Ovary (tissue), 7 donors: ENCODE measurements at regions not wholly inside any gene's neighbourhood (a gene's known extent, or its start where the extent isn't known, plus 50 kb on each side); places are given as distances from the start of the nearest gene placed in this dataset.

Experiments used
- DNase-seq, 5 donors: peaks; one replicate each; pipeline ENCODE4 v3.0.0-alpha.2; 2019 to 2020
- H3K27ac ChIP-seq, 2 donors: fragments of 200-600 bp; one replicate each; pipeline versions ENCODE4 v1.5.1 to v1.8.0; 2019 to 2022
- H3K27me3 ChIP-seq: fragments of 200-600 bp; one replicate; pipeline ENCODE4 v1.8.0; 2022
- H3K36me3 ChIP-seq: fragments of 200-600 bp; sonication (generic); one replicate; pipeline ENCODE4 v1.5.1; 2019
- H3K4me1 ChIP-seq: one replicate; pipeline ENCODE4 v1.8.1; 2013; ENCODE audit warnings: mild to moderate bottlenecking, moderate library complexity; ENCODE audit not compliant: insufficient read depth
- H3K4me3 ChIP-seq: fragments of 200-600 bp; sonication (generic); one replicate; pipeline ENCODE4 v1.5.1; 2017
- H3K9me3 ChIP-seq, 2 donors: fragments of 200-600 bp in 1 of 2; sonication (generic) in 1 of 2; one replicate each; pipeline versions ENCODE4 v1.5.1 to v1.8.1; 2013 to 2019; ENCODE audit warnings: mild to moderate bottlenecking in 1 of 2, moderate library complexity in 1 of 2
- CTCF ChIP-seq, 3 donors: fragments of 450-650 bp in 2 of 3; fragments of 200-600 bp in 1 of 3; IDR thresholded peaks; one replicate each; pipeline versions ENCODE4 v1.5.1 to v1.8.0; 2016 to 2022; ENCODE audit warnings: antibody characterized with exemption in 3 of 3, mild to moderate bottlenecking in 1 of 3
- EP300 ChIP-seq: sonication (generic); formaldehyde crosslinking; IDR thresholded peaks from one replicate; pipeline ENCODE4 v1.6.1; 2017; ENCODE audit warnings: antibody characterized with exemption
- POLR2A ChIP-seq: fragments of 450-650 bp; IDR thresholded peaks from one replicate; pipeline ENCODE4 v1.6.1; 2017; ENCODE audit warnings: antibody characterized with exemption, mild to moderate bottlenecking, moderate library complexity
- WGBS, 3 donors: extraction: QIAGEN DNeasy Blood & Tissue Kit in 1 of 3; methylation state at CpG; one replicate each; pipeline versions ENCODE4 v1.1.5 to v1.1.7; 2013 to 2017; 5-methylcytosine and 5-hydroxymethylcytosine counted together
- intact Hi-C, 4 donors: fragments of 100-400 bp; cut with DNase I; formaldehyde crosslinking; loops; one replicate each; pipeline versions ENCODE4 v1.11.0 to v1.15.1; 2022 to 2023
- donor health status: DM: no; HTN: no; CAD: no; lungs with moderate emphysema.
- donor health status: DM: no; HTN: no; CAD: no.
- donor health status: Bipolar disorder and iron deficiency.
- donor health status: DM: no; HTN: no; CAD: no.
- donor health status: DM: yes; HTN: yes; CAD: no.

- H3K4me1 ChIP-seq, result no peaks in the 10 kb centered on the region
- intact Hi-C loops, result no loop called here
- TF ChIP-seq EP300 (no peak), CTCF (IDR thresholded peaks at IDR 0.05) (no peak), POLR2A (no peak)
- H3K9me3 ChIP-seq, result no peaks in the 10 kb centered on the region
- H3K27ac ChIP-seq, result no peak overlapping the region
- DNase-seq, result no peak
- no peaks in the 10 kb centered on the region for H3K36me3 ChIP-seq
- WGBS, 3 donors, result 92 to 95% (median 94%) methylated on average over 1 of the region's 1 CpG
- no peaks in the 10 kb centered on the region for H3K27me3 ChIP-seq
- H3K4me3 ChIP-seq, result no peak overlapping the region
Observed at GRCh38 chr9:12469084-12469483, 224.1 kb upstream of the TYRP1 start.

GRCh38 chr9:12494411-12494810 lies 198.8 kb upstream of the TYRP1 start:
- Histone ChIP-seq H3K4me1 (no peaks in the 10 kb centered on the region), H3K27ac (no peak overlapping the region), H3K4me3 (no peak overlapping the region), H3K9me3 (no peaks in the 10 kb centered on the region), H3K36me3 (no peaks in the 10 kb centered on the region), H3K27me3 (no peaks in the 10 kb centered on the region)
- DNase-seq, result no peak
- WGBS, 3 donors, result 82 to 91% (median 89%) methylated on average over 1 of the region's 1 CpG
- TF ChIP-seq EP300 (no peak), POLR2A (no peak), CTCF (IDR thresholded peaks at IDR 0.05) (no peak)
- intact Hi-C loops, result no loop called here

GRCh38 chr9:12497790-12498189 lies 195.4 kb upstream of the TYRP1 start:
- TF ChIP-seq EP300, result no peak
- no peak for TF ChIP-seq POLR2A
- no peak for TF ChIP-seq CTCF (IDR thresholded peaks at IDR 0.05)
- DNase-seq, result no peak
- Histone ChIP-seq H3K4me1 (no peaks in the 10 kb centered on the region), H3K9me3 (no peaks in the 10 kb centered on the region), H3K36me3 (no peaks in the 10 kb centered on the region), H3K27me3 (no peaks in the 10 kb centered on the region), H3K27ac (no peak overlapping the region), H3K4me3 (no peak overlapping the region)
- intact Hi-C loops, result no loop called here

- intact Hi-C loops, result no loop called here
- DNase-seq, result no peak
- no peak overlapping the region for H3K4me3 ChIP-seq
- no peaks in the 10 kb centered on the region for H3K36me3 ChIP-seq
- no peaks in the 10 kb centered on the region for H3K9me3 ChIP-seq
- H3K4me1 ChIP-seq, result no peaks in the 10 kb centered on the region
- 79 to 83% (median 83%) methylated on average over 4 of the region's 4 CpGs for WGBS, 3 donors
- H3K27me3 ChIP-seq, result no peaks in the 10 kb centered on the region
- no peak overlapping the region for H3K27ac ChIP-seq
- no peak for TF ChIP-seq POLR2A
- no peak for TF ChIP-seq CTCF (IDR thresholded peaks at IDR 0.05)
- no peak for TF ChIP-seq EP300
Observed at GRCh38 chr9:12502520-12502919, 190.7 kb upstream of the TYRP1 start.

GRCh38 chr9:12503606-12504122 lies 189.5 kb upstream of the TYRP1 start:
- intact Hi-C loops, result no loop called here
- H3K4me3 ChIP-seq, result no peak overlapping the region
- TF ChIP-seq EP300 (no peak), POLR2A (no peak), CTCF (IDR thresholded peaks at IDR 0.05) (no peak)
- H3K9me3 ChIP-seq, result no peaks in the 10 kb centered on the region
- 1 to 7% (median 2%) methylated on average over 2 of the region's 2 CpGs for WGBS, 3 donors
- H3K27ac ChIP-seq, result no peak overlapping the region
- no peaks in the 10 kb centered on the region for H3K36me3 ChIP-seq
- DNase-seq, result no peak
- H3K4me1 ChIP-seq, result no peaks in the 10 kb centered on the region
- H3K27me3 ChIP-seq, result no peaks in the 10 kb centered on the region
